ENCODE measurements at regions not wholly inside any gene's neighbourhood (a gene's known extent, or its start where the extent isn't known, plus 50 kb on each side); places are given as distances from the start of the nearest gene placed in this dataset.
A peak's percentile ranks its signal among the peaks of the same experiment; 100 is the strongest.

DNA sequence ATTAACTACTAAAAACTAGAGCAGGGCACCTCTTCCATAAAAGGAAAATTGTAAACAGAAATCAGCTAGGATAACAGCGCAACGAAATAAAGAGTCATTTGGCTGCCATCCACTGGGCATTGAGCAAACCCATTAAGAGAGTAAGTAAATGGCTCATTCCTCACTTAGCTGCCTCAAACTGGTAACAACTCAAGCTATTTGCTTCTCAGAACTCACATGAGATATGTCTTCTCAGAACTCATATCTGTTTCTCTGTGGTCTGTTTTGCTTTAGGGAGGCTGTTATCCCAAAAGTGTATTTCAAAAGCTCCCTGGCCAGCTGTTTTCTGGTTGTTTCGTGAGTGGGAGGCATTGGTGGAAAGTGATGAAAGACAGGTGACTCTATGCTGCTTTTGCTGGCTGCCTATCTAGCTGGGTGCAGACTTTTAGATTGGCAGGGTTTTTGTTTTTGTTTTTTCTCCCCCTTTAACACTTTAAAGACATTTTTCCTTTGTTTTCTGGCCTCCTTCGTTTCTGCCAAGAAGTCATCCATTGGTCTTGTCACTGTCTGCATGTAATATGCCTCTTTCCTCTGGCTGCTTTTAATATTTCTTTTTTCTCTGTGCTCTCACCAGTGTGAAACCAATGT, 269.2 kb upstream of the RGS18 start:
- 48% methylated on average over 4 of the region's 4 CpGs for WGBS (ENCODE audit: insufficient coverage, insufficient replicate concordance, low lambda C conversion rate, missing lambda C conversion rate)
- no peak overlapping the region for H2AFZ ChIP-seq (ENCODE audit: control insufficient read depth, low read depth, low read length)
- CTCF ChIA-PET, result interaction anchor here (1.2 kb wide), 1 partner anchor 34 kb away, joined by 3 read pairs; no protein-coding TSS in a partner anchor

More for the DNA sequence above, 269.2 kb upstream of the RGS18 start:
- H4K20me1 ChIP-seq (ENCODE audit: control insufficient read depth, insufficient read depth), result no peaks in the 10 kb centered on the region
- H3K4me1 ChIP-seq (ENCODE audit: control insufficient read depth, insufficient read depth, low read length), result no peaks in the 10 kb centered on the region
- DNase-seq (ENCODE audit: low read depth, low spot score), result no peak
- ChIA-PET SMC1A (ENCODE audit: uncharacterized antibody, unreplicated experiment) (no interaction called here), POLR2A (no interaction called here), RAD21 (ENCODE audit: unreplicated experiment) (interaction anchor here (2.1 kb wide), 1 partner anchor 12 kb away, joined by 4 read pairs; no protein-coding TSS in a partner anchor)
- no peak overlapping the region for H3K4me3 ChIP-seq
- intact Hi-C loops (cut with micrococcal nuclease; ENCODE audit: unreplicated experiment) (no loop called here), in situ Hi-C loops (cut with MboI) (no loop called here)
- no peak overlapping the region for H3K4me2 ChIP-seq (ENCODE audit: control insufficient read depth, insufficient read depth)
- H3K79me2 ChIP-seq (ENCODE audit: control insufficient read depth, insufficient read depth, low read length), result no peaks in the 10 kb centered on the region
- BruUV-seq (replicated peaks), result no TSS peak
- no peaks in the 10 kb centered on the region for H3K36me3 ChIP-seq (ENCODE audit: control insufficient read depth in 2 of 2, insufficient read depth in 2 of 2, low read length in 1 of 2)
- no peak overlapping the region for H3K27ac ChIP-seq (ENCODE audit: control insufficient read depth, insufficient read depth)
- ATAC-seq, result peak; percentile 63
- no peaks in the 10 kb centered on the region for H3K27me3 ChIP-seq (replicated peaks in 1 of 2; ENCODE audit: control insufficient read depth in 2 of 2, insufficient read depth in 2 of 2, low read length in 1 of 2)
- TF ChIP-seq BCL11A (IDR thresholded peaks at IDR 0.05; ENCODE audit: low read depth, low read length), result no peak
- TF ChIP-seq CHD1 (IDR thresholded peaks at IDR 0.05; ENCODE audit: low read depth, low read length), result no peak
- TF ChIP-seq FOS (IDR thresholded peaks at IDR 0.05; ENCODE audit: borderline replicate concordance, extremely low read depth, insufficient read length), result no peak
- TF ChIP-seq, protein P1, sequence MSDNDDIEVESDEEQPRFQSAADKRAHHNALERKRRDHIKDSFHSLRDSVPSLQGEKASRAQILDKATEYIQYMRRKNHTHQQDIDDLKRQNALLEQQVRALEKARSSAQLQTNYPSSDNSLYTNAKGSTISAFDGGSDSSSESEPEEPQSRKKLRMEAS (IDR thresholded peaks at IDR 0.05; ENCODE audit: low read depth, low read length), result no peak
- TF ChIP-seq BMI1 (IDR thresholded peaks at IDR 0.05; ENCODE audit: borderline replicate concordance), result no peak
- TF ChIP-seq TCF7 (IDR thresholded peaks at IDR 0.05; ENCODE audit: borderline replicate concordance), result no peak
- TF ChIP-seq SUPT20H (IDR thresholded peaks at IDR 0.05; ENCODE audit: borderline replicate concordance, control insufficient read depth, low read depth, low read length), result no peak
- TF ChIP-seq, protein P2, sequence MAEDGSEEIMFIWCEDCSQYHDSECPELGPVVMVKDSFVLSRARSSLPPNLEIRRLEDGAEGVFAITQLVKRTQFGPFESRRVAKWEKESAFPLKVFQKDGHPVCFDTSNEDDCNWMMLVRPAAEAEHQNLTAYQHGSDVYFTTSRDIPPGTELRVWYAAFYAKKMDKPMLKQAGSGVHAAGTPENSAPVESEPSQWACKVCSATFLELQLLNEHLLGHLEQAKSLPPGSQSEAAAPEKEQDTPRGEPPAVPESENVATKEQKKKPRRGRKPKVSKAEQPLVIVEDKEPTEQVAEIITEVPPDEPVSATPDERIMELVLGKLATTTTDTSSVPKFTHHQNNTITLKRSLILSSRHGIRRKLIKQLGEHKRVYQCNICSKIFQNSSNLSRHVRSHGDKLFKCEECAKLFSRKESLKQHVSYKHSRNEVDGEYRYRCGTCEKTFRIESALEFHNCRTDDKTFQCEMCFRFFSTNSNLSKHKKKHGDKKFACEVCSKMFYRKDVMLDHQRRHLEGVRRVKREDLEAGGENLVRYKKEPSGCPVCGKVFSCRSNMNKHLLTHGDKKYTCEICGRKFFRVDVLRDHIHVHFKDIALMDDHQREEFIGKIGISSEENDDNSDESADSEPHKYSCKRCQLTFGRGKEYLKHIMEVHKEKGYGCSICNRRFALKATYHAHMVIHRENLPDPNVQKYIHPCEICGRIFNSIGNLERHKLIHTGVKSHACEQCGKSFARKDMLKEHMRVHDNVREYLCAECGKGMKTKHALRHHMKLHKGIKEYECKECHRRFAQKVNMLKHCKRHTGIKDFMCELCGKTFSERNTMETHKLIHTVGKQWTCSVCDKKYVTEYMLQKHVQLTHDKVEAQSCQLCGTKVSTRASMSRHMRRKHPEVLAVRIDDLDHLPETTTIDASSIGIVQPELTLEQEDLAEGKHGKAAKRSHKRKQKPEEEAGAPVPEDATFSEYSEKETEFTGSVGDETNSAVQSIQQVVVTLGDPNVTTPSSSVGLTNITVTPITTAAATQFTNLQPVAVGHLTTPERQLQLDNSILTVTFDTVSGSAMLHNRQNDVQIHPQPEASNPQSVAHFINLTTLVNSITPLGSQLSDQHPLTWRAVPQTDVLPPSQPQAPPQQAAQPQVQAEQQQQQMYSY (CRISPR knock-in tag; IDR thresholded peaks at IDR 0.05), result no peak
- no peak for TF ChIP-seq SRF (IDR thresholded peaks at IDR 0.05; ENCODE audit: low read depth in 2 of 2, low read length in 2 of 2)
- TF ChIP-seq, protein P3, sequence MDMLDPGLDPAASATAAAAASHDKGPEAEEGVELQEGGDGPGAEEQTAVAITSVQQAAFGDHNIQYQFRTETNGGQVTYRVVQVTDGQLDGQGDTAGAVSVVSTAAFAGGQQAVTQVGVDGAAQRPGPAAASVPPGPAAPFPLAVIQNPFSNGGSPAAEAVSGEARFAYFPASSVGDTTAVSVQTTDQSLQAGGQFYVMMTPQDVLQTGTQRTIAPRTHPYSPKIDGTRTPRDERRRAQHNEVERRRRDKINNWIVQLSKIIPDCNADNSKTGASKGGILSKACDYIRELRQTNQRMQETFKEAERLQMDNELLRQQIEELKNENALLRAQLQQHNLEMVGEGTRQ (IDR thresholded peaks at IDR 0.05; ENCODE audit: borderline replicate concordance, low read depth, low read length), result no peak
- TF ChIP-seq LARP7 (IDR thresholded peaks at IDR 0.05), result no peak
- no peak for TF ChIP-seq NBN (IDR thresholded peaks at IDR 0.05)
- TF ChIP-seq MEF2B (IDR thresholded peaks at IDR 0.05; ENCODE audit: partially characterized antibody, poor library complexity, severe bottlenecking), result no peak
- H3K9me3 ChIP-seq (replicated peaks; ENCODE audit: control insufficient read depth, insufficient read depth, low read length), result no peaks in the 10 kb centered on the region
- H3K9ac ChIP-seq (ENCODE audit: control insufficient read depth, insufficient read depth, low read length), result no peak overlapping the region
- no peak for FAIRE-seq

Data from GM12878 (cell line).